A549 (cell line): ENCODE measurements at regions not wholly inside any gene's neighbourhood (a gene's known extent, or its start where the extent isn't known, plus 50 kb on each side); places are given as distances from the start of the nearest gene placed in this dataset.

ENCODE experiments used
- ATAC-seq, 2 experiments: fragments of 200-7000 bp in 1 of 2; fragments of >200 bp in 1 of 2; cut with Nextera tagmentation in 1 of 2; cut with Tn5 transposase in 1 of 2; 3 replicates each; pipeline versions ENCODE4 v1.8.0 to v1.9.1; 2018 to 2020; ENCODE audit warnings: mild to moderate bottlenecking in 1 of 2, moderate library complexity in 1 of 2
- CTCF ChIA-PET: fragments of 300-600 bp; sonication (Branson Sonifier 250); formaldehyde crosslinking; extraction: SDS; loops from one replicate; lab custom pipeline; 2021; ENCODE audit warnings: antibody characterized with exemption, inconsistent platforms; lab: Yijun Ruan, JAX
- POLR2A ChIA-PET: fragments of 350-600 bp; formaldehyde crosslinking; extraction: SDS; loops from one replicate; lab custom pipeline; 2021; ENCODE audit warnings: antibody characterized with exemption, inconsistent platforms; lab: Yijun Ruan, JAX
- DNase-seq, 2 experiments: peaks; one replicate each; pipeline versions ENCODE4 v3.0.0 to v3.0.0-alpha.2; 2011 to 2016; ENCODE audit warnings: low read depth in 1 of 2, low spot score in 1 of 2
- FAIRE-seq: peaks from 2 replicates; lab custom pipeline; 2011; peaks lifted over from hg19 to GRCh38; lab: Jason Lieb, UNC
- H3K27ac ChIP-seq, 2 experiments: fragments of >200 bp; sonication (Bioruptor Twin); formaldehyde crosslinking; 3 replicates each; pipeline ENCODE4 v1.5.1; 2016 to 2017
- H3K4me1 ChIP-seq: fragments of >200 bp; sonication (Bioruptor Twin); formaldehyde crosslinking; 3 replicates; pipeline ENCODE4 v1.6.1; 2016
- H3K4me2 ChIP-seq: fragments of >200 bp; sonication (Bioruptor Twin); formaldehyde crosslinking; 3 replicates; pipeline ENCODE4 v1.6.1; 2016
- H3K4me3 ChIP-seq: fragments of >200 bp; sonication (Bioruptor Twin); formaldehyde crosslinking; 3 replicates; pipeline ENCODE4 v1.5.1; 2016
- H3K9me3 ChIP-seq: fragments of >200 bp; sonication (Bioruptor Twin); formaldehyde crosslinking; 3 replicates; pipeline ENCODE4 v1.6.1; 2016
- ATOH8 ChIP-seq: fragments of 250-450 bp; sonication (Bioruptor Pico); IDR thresholded peaks from 2 replicates; pipeline ENCODE4 v1.5.0; 2020; ENCODE audit warnings: low read depth, mild to moderate bottlenecking, moderate library complexity
- BHLHE40 ChIP-seq: IDR thresholded peaks from 2 replicates; pipeline ENCODE4 v1.6.1; 2012; ENCODE audit warnings: low read depth, low read length, inconsistent platforms
- CBX2 ChIP-seq: fragments of 200-600 bp; sonication (generic); IDR thresholded peaks from 2 replicates; pipeline ENCODE4 v1.6.1; 2016; ENCODE audit warnings: low read depth, mild to moderate bottlenecking, borderline replicate concordance
- CHD2 ChIP-seq: fragments of 150-350 bp; IDR thresholded peaks from 2 replicates; pipeline ENCODE4 v1.6.1; 2014; ENCODE audit warnings: low read length; ENCODE audit not compliant: partially characterized antibody
- CTCF ChIP-seq: fragments of >200 bp; sonication (Bioruptor Twin); formaldehyde crosslinking; IDR thresholded peaks from 3 replicates; pipeline ENCODE4 v1.5.1; 2016
- E2F6 ChIP-seq: IDR thresholded peaks from 2 replicates; pipeline ENCODE4 v1.6.1; 2012; ENCODE audit warnings: low read depth, borderline replicate concordance
- EHMT2 ChIP-seq: fragments of 200-600 bp; sonication (generic); IDR thresholded peaks from 2 replicates; pipeline ENCODE4 v1.6.1; 2016; ENCODE audit warnings: antibody characterized with exemption, low read depth, mild to moderate bottlenecking, moderate library complexity
- ELK1 ChIP-seq: fragments of 150-350 bp; IDR thresholded peaks from 2 replicates; pipeline ENCODE4 v1.6.1; 2014; ENCODE audit warnings: low read depth, mild to moderate bottlenecking, low read length
- EP300 ChIP-seq, 2 experiments: fragments of >200 bp; sonication (Bioruptor Twin); formaldehyde crosslinking; IDR thresholded peaks; 2 replicates in 1 of 2; 3 replicates in 1 of 2; pipeline ENCODE4 v1.6.1; 2016 to 2017
- FOSB ChIP-seq: fragments of 250-450 bp; sonication (Bioruptor Pico); IDR thresholded peaks from 2 replicates; pipeline ENCODE4 v1.5.0; 2020; ENCODE audit warnings: mild to moderate bottlenecking, moderate library complexity
- FOSL2 ChIP-seq, 2 experiments: fragments of 450-650 bp in 1 of 2; fragments of >200 bp in 1 of 2; sonication (Bioruptor Twin) in 1 of 2; formaldehyde crosslinking; IDR thresholded peaks; 2 replicates each; pipeline versions ENCODE4 v1.5.0 to v1.6.1; 2016 to 2020; ENCODE audit warnings: mild to moderate bottlenecking in 1 of 2, moderate library complexity in 1 of 2
- FOXS1 ChIP-seq: fragments of 250-450 bp; sonication (Bioruptor Pico); IDR thresholded peaks from 2 replicates; pipeline ENCODE4 v1.5.0; 2020; ENCODE audit warnings: mild to moderate bottlenecking, moderate library complexity
- GATA3 ChIP-seq: IDR thresholded peaks from 2 replicates; pipeline ENCODE4 v1.6.1; 2012; ENCODE audit warnings: borderline replicate concordance
- JUN ChIP-seq, 2 experiments: fragments of >200 bp; sonication (Bioruptor Twin); formaldehyde crosslinking; IDR thresholded peaks; 2 replicates in 1 of 2; 3 replicates in 1 of 2; pipeline ENCODE4 v1.6.1; 2016 to 2017
- JUNB ChIP-seq: fragments of >200 bp; sonication (Bioruptor Twin); formaldehyde crosslinking; IDR thresholded peaks from 2 replicates; pipeline ENCODE4 v1.6.1; 2016
- MAX ChIP-seq: IDR thresholded peaks from 2 replicates; pipeline ENCODE4 v1.6.1; 2012
- NFE2L2 ChIP-seq: fragments of 150-350 bp; conservative IDR thresholded peaks from 2 replicates; pipeline ENCODE4 v1.6.1; 2014; ENCODE audit warnings: low read length
- NR3C1 ChIP-seq: fragments of >200 bp; sonication (Bioruptor Twin); formaldehyde crosslinking; IDR thresholded peaks from 3 replicates; pipeline ENCODE4 v1.6.1; 2017
- POLR2A ChIP-seq: IDR thresholded peaks from 2 replicates; pipeline ENCODE4 v1.6.1; 2012; ENCODE audit warnings: mild to moderate bottlenecking, low read length
- POLR2AphosphoS2 ChIP-seq: conservative IDR thresholded peaks from 2 replicates; pipeline ENCODE4 v1.6.1; 2012; ENCODE audit warnings: low read length, improper control_type of control experiment, inconsistent platforms
- RARB ChIP-seq: fragments of 250-450 bp; sonication (Bioruptor Pico); IDR thresholded peaks from 2 replicates; pipeline ENCODE4 v1.8.0; 2021; ENCODE audit warnings: mild to moderate bottlenecking, moderate library complexity
- REST ChIP-seq: fragments of 200-600 bp; sonication (generic); IDR thresholded peaks from 2 replicates; pipeline ENCODE4 v1.6.1; 2016; ENCODE audit warnings: antibody characterized with exemption, mild to moderate bottlenecking, moderate library complexity
- SMC3 ChIP-seq: fragments of >200 bp; sonication (Bioruptor Twin); formaldehyde crosslinking; IDR thresholded peaks from 3 replicates; pipeline ENCODE4 v1.6.1; 2018; ENCODE audit warnings: inconsistent platforms
- TFCP2L1 ChIP-seq: fragments of 250-450 bp; sonication (Bioruptor Pico); IDR thresholded peaks from 2 replicates; pipeline ENCODE4 v1.5.0; 2021; ENCODE audit warnings: mild to moderate bottlenecking
- TP53 ChIP-seq: fragments of 250-450 bp; sonication (Bioruptor Pico); IDR thresholded peaks from 2 replicates; pipeline ENCODE4 v1.5.0; 2021; ENCODE audit warnings: mild to moderate bottlenecking, moderate library complexity
- ZSCAN20 ChIP-seq: fragments of 250-450 bp; sonication (Bioruptor Pico); IDR thresholded peaks from 2 replicates; pipeline ENCODE4 v1.8.0; 2022; ENCODE audit warnings: mild to moderate bottlenecking, moderate library complexity
- WGBS: methylation state at CpG from one replicate; pipeline ENCODE4 v1.1.6; 2017; ENCODE audit errors: missing lambda C conversion rate; 5-methylcytosine and 5-hydroxymethylcytosine counted together

- DNase-seq (peak; percentile 62 to 76), FAIRE-seq (no peak), ATAC-seq (peak; percentile 62 to 82)
- 0 out of 3 replicates have a peak overlapping the region, but pooled peaks have one; percentile 10 for H3K4me2 ChIP-seq
- POLR2A ChIA-PET, result no interaction called here
- no peak for TF ChIP-seq RARB (CRISPR knock-in tag)
- TF ChIP-seq ATOH8 (CRISPR knock-in tag), result 0 out of 2 replicates have a peak, but pooled peaks have one; percentile 63
- 0 out of 2 replicates have a peak, but pooled peaks have one; percentile 25 for TF ChIP-seq POLR2A
- 0 out of 2 replicates have a peak, but pooled peaks have one; percentile 26 for TF ChIP-seq NFE2L2
- peak; percentile 55; the same call in 1 of the 2 replicates for TF ChIP-seq FOSL2 (IDR thresholded peaks at IDR 0.05)
- peak; percentile 71 for TF ChIP-seq FOSL2 (CRISPR knock-in tag; IDR thresholded peaks at IDR 0.05)
- TF ChIP-seq MAX, result peak; percentile 92
- TF ChIP-seq ZSCAN20 (CRISPR knock-in tag), result no peak
- no peak for TF ChIP-seq POLR2AphosphoS2
- peak; percentile 80 for TF ChIP-seq E2F6
- no peak for TF ChIP-seq CTCF
- TF ChIP-seq JUN (IDR thresholded peaks at IDR 0.05), result peak in 1 of 2 experiments; percentile 30; a peak in 1 of 5 replicates
- peak; percentile 38 to 53; a peak in 2 of 5 replicates for TF ChIP-seq EP300 (IDR thresholded peaks at IDR 0.05)
- TF ChIP-seq GATA3, result peak; percentile 52; the same call in 1 of the 2 replicates
- TF ChIP-seq JUNB, result peak; percentile 73
- peaks cover 24% of the 10 kb centered on the region for H3K4me1 ChIP-seq
- H3K27ac ChIP-seq, result peak overlapping the region; percentile 76 to 94
- CTCF ChIA-PET, result interaction anchor here (1.9 to 2.9 kb wide), 2 partner anchors 12 to 39 kb away, joined by 4 to 9 read pairs; no protein-coding TSS in a partner anchor
- peaks cover 4% of the 10 kb centered on the region; the same call in 1 of the 3 replicates for H3K9me3 ChIP-seq
- WGBS, result 45% methylated on average over 5 of the region's 5 CpGs
- H3K4me3 ChIP-seq, result no peak overlapping the region
Observed at GRCh38 chr10:78263521-78263988, 229.9 kb downstream of the RPS24 start.

- no peak for DNase-seq
- ATAC-seq, result no peak
- 89% methylated on average over 3 of the region's 3 CpGs for WGBS
- Histone ChIP-seq H3K4me2 (no peak overlapping the region), H3K9me3 (peaks cover 2% of the 10 kb centered on the region; the same call in 1 of the 3 replicates), H3K4me3 (no peak overlapping the region), H3K4me1 (peaks cover 24% of the 10 kb centered on the region), H3K27ac (peak overlapping the region; percentile 76 to 94; a peak in 5 of 6 replicates)
- FAIRE-seq, result no peak
- ChIA-PET POLR2A (no interaction called here), CTCF (interaction anchor here (1.9 to 2.9 kb wide), 2 partner anchors 11 to 38 kb away, joined by 4 to 9 read pairs; no protein-coding TSS in a partner anchor)
- no peak for TF ChIP-seq EHMT2
- no peak for TF ChIP-seq CHD2
- no peak for TF ChIP-seq ELK1
- no peak for TF ChIP-seq ATOH8 (CRISPR knock-in tag)
- no peak for TF ChIP-seq FOXS1 (CRISPR knock-in tag)
- no peak for TF ChIP-seq TP53 (CRISPR knock-in tag)
- no peak for TF ChIP-seq SMC3
- TF ChIP-seq NFE2L2, result no peak
- no peak for TF ChIP-seq JUN (IDR thresholded peaks at IDR 0.05)
- TF ChIP-seq ZSCAN20 (CRISPR knock-in tag), result no peak
- no peak for TF ChIP-seq FOSB (CRISPR knock-in tag)
- no peak for TF ChIP-seq BHLHE40
- no peak for TF ChIP-seq CBX2
- TF ChIP-seq TFCP2L1 (CRISPR knock-in tag), result no peak
- TF ChIP-seq NR3C1, result no peak
- TF ChIP-seq REST, result no peak
Observed at GRCh38 chr10:78264361-78264760, 230.7 kb downstream of the RPS24 start.
